HEK293T (cell line): ENCODE measurements at regions not wholly inside any gene's neighbourhood (a gene's known extent, or its start where the extent isn't known, plus 50 kb on each side); places are given as distances from the start of the nearest gene placed in this dataset.

Source experiments
- FOXK2 ChIP-seq: fragments of 450-650 bp; IDR thresholded peaks from 2 replicates; pipeline ENCODE4 v1.6.1; 2016; ENCODE audit warnings: mild to moderate bottlenecking
- FOXM1 ChIP-seq: fragments of 450-650 bp; IDR thresholded peaks from 2 replicates; pipeline ENCODE4 v1.6.1; 2017; ENCODE audit warnings: mild to moderate bottlenecking, borderline replicate concordance
- PKNOX1 ChIP-seq: fragments of 450-650 bp; IDR thresholded peaks from 2 replicates; pipeline ENCODE4 v1.6.1; 2016
- SUZ12 ChIP-seq: fragments of 450-650 bp; IDR thresholded peaks from 2 replicates; pipeline ENCODE4 v1.6.1; 2016; ENCODE audit warnings: mild to moderate bottlenecking
- TARDBP ChIP-seq: fragments of 450-650 bp; IDR thresholded peaks from 2 replicates; pipeline ENCODE4 v1.6.1; 2016

GRCh38 chr17:43337684-43338428 lies 60.9 kb upstream of the ARL4D start:
- no peak for TF ChIP-seq FOXK2
- no peak for TF ChIP-seq FOXM1
- TF ChIP-seq TARDBP: no peak
- no peak for TF ChIP-seq SUZ12
- TF ChIP-seq PKNOX1: no peak
